ENCODE measurements at regions not wholly inside any gene's neighbourhood (a gene's known extent, or its start where the extent isn't known, plus 50 kb on each side); places are given as distances from the start of the nearest gene placed in this dataset.

DNA sequence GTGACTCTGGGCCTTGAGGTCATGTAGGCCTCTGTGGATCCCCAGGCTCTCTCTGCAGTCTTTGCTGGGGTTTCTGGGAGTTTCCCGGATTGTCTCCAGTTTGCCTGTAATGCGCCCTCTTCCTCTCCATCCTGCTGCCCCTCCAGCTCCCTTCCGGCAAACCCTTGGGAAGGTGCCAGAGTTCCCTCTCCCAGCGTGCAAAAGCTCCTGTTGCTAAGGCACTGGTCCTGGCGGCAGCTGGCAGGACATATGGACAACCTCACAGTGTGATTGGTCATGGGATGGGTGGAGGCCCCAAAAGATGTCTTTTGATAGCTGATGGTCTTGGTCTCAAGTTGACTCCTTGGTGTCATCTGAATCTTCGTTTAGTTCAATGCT, 320.1 kb downstream of the CYP26B1 start:
- no CpG with 5 or more reads among the region's 6 CpGs for WGBS (ENCODE audit: extremely low coverage, insufficient coverage, insufficient read length)
- no peaks in the 10 kb centered on the region for H3K79me1 ChIP-seq (ENCODE audit: low read length)
- no peak overlapping the region for H4K91ac ChIP-seq (ENCODE audit: low read depth, low read length)
- no peak overlapping the region for H3K14ac ChIP-seq (ENCODE audit: low read length)
- H2BK120ac ChIP-seq (ENCODE audit: insufficient read depth, low read length, poor library complexity): no peak overlapping the region
- H2AFZ ChIP-seq (ENCODE audit: insufficient read depth, low read length, poor library complexity): no peak overlapping the region
- no peak overlapping the region for H3K18ac ChIP-seq (ENCODE audit: low read length)
- H3K36me3 ChIP-seq (ENCODE audit: control insufficient read depth in 1 of 2, insufficient read depth in 2 of 2, low read length in 2 of 2): no peaks in the 10 kb centered on the region
- DNase-seq: no peak
- H3K9me3 ChIP-seq (ENCODE audit: insufficient read depth, low read depth, low read length): no peaks in the 10 kb centered on the region
- H3K27me3 ChIP-seq (ENCODE audit: insufficient read depth, low read length): no peaks in the 10 kb centered on the region
- peaks cover 5 to 7% of the 10 kb centered on the region in 2 experiments for H3K4me1 ChIP-seq (ENCODE audit: control insufficient read depth in 1 of 2, insufficient read depth in 2 of 2, low read length in 2 of 2)
- no peak overlapping the region for H2BK5ac ChIP-seq (ENCODE audit: low read depth, low read length, poor library complexity)
- H3K9ac ChIP-seq (ENCODE audit: low read length): no peak overlapping the region
- no peaks in the 10 kb centered on the region for H3K79me2 ChIP-seq (ENCODE audit: control insufficient read depth, insufficient read depth, low read length, poor library complexity)
- H4K12ac ChIP-seq (ENCODE audit: low read depth, low read length): no peak overlapping the region
- no peak overlapping the region for H3K27ac ChIP-seq (ENCODE audit: low read depth, low read length)
- no peak overlapping the region for H2BK12ac ChIP-seq (ENCODE audit: low read length)
- no peak overlapping the region for H4K8ac ChIP-seq (ENCODE audit: low read depth, low read length)
- H3K4ac ChIP-seq (ENCODE audit: low read depth, low read length): no peak overlapping the region
- H3K4me2 ChIP-seq (ENCODE audit: low read length): no peak overlapping the region
- H2AK5ac ChIP-seq (ENCODE audit: low read length): no peak overlapping the region
- no peak overlapping the region for H3K4me3 ChIP-seq (ENCODE audit: low read depth, low read length)
- no peak overlapping the region for H3K23ac ChIP-seq (ENCODE audit: low read length)

DNA sequence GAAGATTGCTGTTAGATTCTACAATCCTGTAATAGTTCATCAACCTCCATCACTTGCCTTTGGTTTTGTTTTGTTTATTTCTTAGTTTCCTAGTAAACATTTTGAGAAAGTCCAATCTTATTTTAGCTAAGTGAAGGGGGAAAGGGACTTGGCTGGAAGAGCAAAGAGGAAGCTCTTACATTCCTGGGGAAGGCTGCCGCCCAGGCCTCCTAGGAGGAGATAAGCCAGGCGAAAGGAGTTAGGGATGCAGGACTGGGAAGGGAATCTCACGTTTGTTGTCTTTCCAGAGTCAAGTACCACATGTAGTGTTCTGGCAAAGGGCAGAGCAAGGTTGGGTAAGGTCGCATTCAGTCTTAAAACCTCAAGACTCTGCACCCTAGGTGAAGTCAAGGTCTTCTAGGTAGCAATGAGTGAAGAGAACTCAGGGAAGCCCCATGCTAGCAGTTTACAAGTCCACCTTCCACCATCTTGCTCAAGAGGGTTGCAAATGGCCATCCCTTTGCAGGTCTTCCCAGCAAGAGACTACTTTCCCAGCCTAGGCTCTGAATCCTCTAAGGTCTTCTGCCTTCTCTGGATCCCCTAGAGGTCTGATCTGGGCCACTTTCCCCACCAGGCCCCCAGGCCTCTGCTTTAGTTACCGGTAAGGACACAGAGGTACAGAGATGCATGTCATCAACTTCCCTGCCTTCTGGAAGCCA, 320.7 kb downstream of the CYP26B1 start:
- Histone ChIP-seq H3K9ac (ENCODE audit: low read length) (no peak overlapping the region), H3K14ac (ENCODE audit: low read length) (no peak overlapping the region), H3K79me2 (ENCODE audit: control insufficient read depth, insufficient read depth, low read length, poor library complexity) (no peaks in the 10 kb centered on the region), H4K91ac (ENCODE audit: low read depth, low read length) (no peak overlapping the region), H3K4me2 (ENCODE audit: low read length) (no peak overlapping the region), H3K4me1 (ENCODE audit: control insufficient read depth in 1 of 2, insufficient read depth in 2 of 2, low read length in 2 of 2) (peaks cover 5 to 7% of the 10 kb centered on the region in 2 experiments), H3K18ac (ENCODE audit: low read length) (no peak overlapping the region), H2BK5ac (ENCODE audit: low read depth, low read length, poor library complexity) (no peak overlapping the region), H3K4ac (ENCODE audit: low read depth, low read length) (no peak overlapping the region), H2AK5ac (ENCODE audit: low read length) (no peak overlapping the region), H4K8ac (ENCODE audit: low read depth, low read length) (no peak overlapping the region), H2AFZ (ENCODE audit: insufficient read depth, low read length, poor library complexity) (no peak overlapping the region), H2BK12ac (ENCODE audit: low read length) (no peak overlapping the region), H4K12ac (ENCODE audit: low read depth, low read length) (no peak overlapping the region), H3K23ac (ENCODE audit: low read length) (no peak overlapping the region), H3K27ac (ENCODE audit: low read depth, low read length) (no peak overlapping the region), H3K27me3 (ENCODE audit: insufficient read depth, low read length) (no peaks in the 10 kb centered on the region), H3K4me3 (ENCODE audit: low read depth, low read length) (no peak overlapping the region), H3K79me1 (ENCODE audit: low read length) (no peaks in the 10 kb centered on the region), H3K36me3 (ENCODE audit: control insufficient read depth in 1 of 2, insufficient read depth in 2 of 2, low read length in 2 of 2) (no peaks in the 10 kb centered on the region), H2BK120ac (ENCODE audit: insufficient read depth, low read length, poor library complexity) (no peak overlapping the region), H3K9me3 (ENCODE audit: insufficient read depth, low read depth, low read length) (no peaks in the 10 kb centered on the region)
- WGBS (ENCODE audit: extremely low coverage, insufficient coverage, insufficient read length): no CpG with 5 or more reads among the region's 5 CpGs
- no peak for DNase-seq

DNA sequence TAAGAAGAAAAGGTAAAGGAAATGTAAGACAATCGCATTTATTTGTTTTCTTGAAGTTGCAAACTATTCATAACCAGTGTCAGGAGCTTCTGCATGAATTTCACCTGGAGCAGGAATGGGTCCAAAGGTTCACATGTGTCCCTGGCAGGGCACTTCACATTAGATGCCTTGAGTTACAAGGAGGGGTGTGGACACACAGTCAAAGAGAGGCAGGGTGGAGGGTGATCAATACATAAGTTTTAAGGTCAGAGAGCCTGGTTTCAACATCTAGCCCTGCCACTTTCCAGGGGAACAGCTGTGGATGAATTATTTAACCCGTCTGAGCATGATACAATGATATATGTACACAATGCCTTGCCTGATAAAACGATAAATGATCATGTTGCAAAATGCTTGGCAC, 321.4 kb downstream of the CYP26B1 start:
- Histone ChIP-seq H3K14ac (ENCODE audit: low read length) (no peak overlapping the region), H3K36me3 (ENCODE audit: control insufficient read depth in 1 of 2, insufficient read depth in 2 of 2, low read length in 2 of 2) (no peaks in the 10 kb centered on the region)

DNA sequence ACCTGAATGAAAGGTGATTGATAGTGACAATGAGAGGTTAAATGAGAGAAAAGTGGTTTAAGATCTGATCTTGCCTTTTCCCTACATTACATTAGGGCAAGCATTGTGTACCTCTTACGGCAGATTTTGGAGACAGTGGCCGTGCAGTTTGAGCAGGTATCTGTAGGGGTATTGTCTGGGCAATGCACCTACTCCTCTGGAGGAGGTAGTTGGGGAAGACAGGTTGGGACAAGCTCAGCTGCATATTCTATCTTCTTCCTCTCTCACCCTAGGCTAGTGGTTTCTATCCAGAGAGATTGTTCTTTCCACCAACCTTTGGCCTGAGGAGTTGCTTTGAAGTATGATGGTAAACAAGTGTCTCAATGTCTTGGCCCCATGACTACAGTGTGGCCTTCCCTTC, 323.2 kb downstream of the CYP26B1 start:
- no CpG with 5 or more reads among the region's 2 CpGs for WGBS (ENCODE audit: extremely low coverage, insufficient coverage, insufficient read length)
- no peak overlapping the region for H3K14ac ChIP-seq (ENCODE audit: low read length)

More for the DNA sequence above, 321.4 kb downstream of the CYP26B1 start:
- Histone ChIP-seq H3K9me3 (ENCODE audit: insufficient read depth, low read depth, low read length) (no peaks in the 10 kb centered on the region), H4K12ac (ENCODE audit: low read depth, low read length) (no peak overlapping the region), H2AK5ac (ENCODE audit: low read length) (no peak overlapping the region), H4K8ac (ENCODE audit: low read depth, low read length) (no peak overlapping the region), H3K4ac (ENCODE audit: low read depth, low read length) (no peak overlapping the region), H3K79me1 (ENCODE audit: low read length) (no peaks in the 10 kb centered on the region), H3K4me3 (ENCODE audit: low read depth, low read length) (no peak overlapping the region), H3K4me2 (ENCODE audit: low read length) (no peak overlapping the region), H3K23ac (ENCODE audit: low read length) (no peak overlapping the region), H2AFZ (ENCODE audit: insufficient read depth, low read length, poor library complexity) (no peak overlapping the region), H3K4me1 (ENCODE audit: control insufficient read depth in 1 of 2, insufficient read depth in 2 of 2, low read length in 2 of 2) (peaks cover 1 to 4% of the 10 kb centered on the region in 2 experiments), H3K9ac (ENCODE audit: low read length) (no peak overlapping the region), H3K18ac (ENCODE audit: low read length) (no peak overlapping the region), H2BK12ac (ENCODE audit: low read length) (no peak overlapping the region), H4K91ac (ENCODE audit: low read depth, low read length) (no peak overlapping the region), H2BK5ac (ENCODE audit: low read depth, low read length, poor library complexity) (no peak overlapping the region), H3K27me3 (ENCODE audit: insufficient read depth, low read length) (no peaks in the 10 kb centered on the region), H3K27ac (ENCODE audit: low read depth, low read length) (no peak overlapping the region), H2BK120ac (ENCODE audit: insufficient read depth, low read length, poor library complexity) (no peak overlapping the region), H3K79me2 (ENCODE audit: control insufficient read depth, insufficient read depth, low read length, poor library complexity) (no peaks in the 10 kb centered on the region)
- DNase-seq: no peak
- WGBS (ENCODE audit: extremely low coverage, insufficient coverage, insufficient read length): no CpG with 5 or more reads among the region's 3 CpGs

More for the DNA sequence above, 323.2 kb downstream of the CYP26B1 start:
- H2AK5ac ChIP-seq (ENCODE audit: low read length): no peak overlapping the region
- H3K18ac ChIP-seq (ENCODE audit: low read length): no peak overlapping the region
- no peak overlapping the region for H3K9ac ChIP-seq (ENCODE audit: low read length)
- no peaks in the 10 kb centered on the region for H3K4me1 ChIP-seq (ENCODE audit: control insufficient read depth in 1 of 2, insufficient read depth in 2 of 2, low read length in 2 of 2)
- H3K4me2 ChIP-seq (ENCODE audit: low read length): no peak overlapping the region
- no peak overlapping the region for H3K4me3 ChIP-seq (ENCODE audit: low read depth, low read length)
- H3K79me2 ChIP-seq (ENCODE audit: control insufficient read depth, insufficient read depth, low read length, poor library complexity): no peaks in the 10 kb centered on the region
- H2BK5ac ChIP-seq (ENCODE audit: low read depth, low read length, poor library complexity): no peak overlapping the region
- no peak overlapping the region for H4K91ac ChIP-seq (ENCODE audit: low read depth, low read length)
- no peak overlapping the region for H3K23ac ChIP-seq (ENCODE audit: low read length)
- H4K8ac ChIP-seq (ENCODE audit: low read depth, low read length): no peak overlapping the region
- no peaks in the 10 kb centered on the region for H3K79me1 ChIP-seq (ENCODE audit: low read length)
- H4K12ac ChIP-seq (ENCODE audit: low read depth, low read length): no peak overlapping the region
- no peaks in the 10 kb centered on the region for H3K9me3 ChIP-seq (ENCODE audit: insufficient read depth, low read depth, low read length)
- H2BK120ac ChIP-seq (ENCODE audit: insufficient read depth, low read length, poor library complexity): no peak overlapping the region
- no peak overlapping the region for H3K4ac ChIP-seq (ENCODE audit: low read depth, low read length)
- H3K27ac ChIP-seq (ENCODE audit: low read depth, low read length): no peak overlapping the region
- no peak overlapping the region for H2AFZ ChIP-seq (ENCODE audit: insufficient read depth, low read length, poor library complexity)
- H3K27me3 ChIP-seq (ENCODE audit: insufficient read depth, low read length): no peaks in the 10 kb centered on the region
- H3K36me3 ChIP-seq (ENCODE audit: control insufficient read depth in 1 of 2, insufficient read depth in 2 of 2, low read length in 2 of 2): no peaks in the 10 kb centered on the region
- DNase-seq: no peak
- no peak overlapping the region for H2BK12ac ChIP-seq (ENCODE audit: low read length)
